MM.1S (cell line): ENCODE measurements at regions not wholly inside any gene's neighbourhood (a gene's known extent, or its start where the extent isn't known, plus 50 kb on each side); places are given as distances from the start of the nearest gene placed in this dataset.

Source experiments
- EZH2 ChIP-seq: fragments of 300-600 bp; sonication (generic); optimal IDR thresholded peaks from 2 replicates; pipeline ENCODE3; 2017; ENCODE audit warnings: low read depth, mild to moderate bottlenecking, antibody characterized with exemption, low read length, mixed read lengths
- TF ChIP-seq, protein P1 (sequence below): fragments of 300-600 bp; sonication (generic); IDR thresholded peaks from 2 replicates; pipeline ENCODE4 v1.5.1; 2016; ENCODE audit warnings: antibody characterized with exemption, low read length, mixed read lengths

DNA sequence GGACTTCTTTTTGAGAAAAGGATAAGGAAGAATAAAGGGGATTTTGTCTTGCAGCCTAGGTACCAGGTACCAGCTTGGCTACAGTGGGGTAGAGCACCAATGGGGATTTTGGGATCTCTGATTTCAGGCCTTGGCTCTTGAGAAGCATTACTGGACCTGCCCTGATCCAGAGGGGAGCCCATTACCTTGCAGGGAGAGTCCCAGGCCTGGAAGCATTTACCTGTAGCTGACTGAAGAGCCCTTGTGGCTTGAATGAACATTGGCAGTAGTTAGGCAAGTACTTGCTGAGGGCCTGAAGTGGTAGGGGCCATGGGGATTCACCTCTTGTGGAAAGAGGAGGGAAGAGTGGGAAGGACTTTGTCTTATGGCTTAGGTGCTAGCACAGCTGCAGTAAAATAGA, 308.2 kb upstream of the FBXO33 start:
- TF ChIP-seq, protein P1, sequence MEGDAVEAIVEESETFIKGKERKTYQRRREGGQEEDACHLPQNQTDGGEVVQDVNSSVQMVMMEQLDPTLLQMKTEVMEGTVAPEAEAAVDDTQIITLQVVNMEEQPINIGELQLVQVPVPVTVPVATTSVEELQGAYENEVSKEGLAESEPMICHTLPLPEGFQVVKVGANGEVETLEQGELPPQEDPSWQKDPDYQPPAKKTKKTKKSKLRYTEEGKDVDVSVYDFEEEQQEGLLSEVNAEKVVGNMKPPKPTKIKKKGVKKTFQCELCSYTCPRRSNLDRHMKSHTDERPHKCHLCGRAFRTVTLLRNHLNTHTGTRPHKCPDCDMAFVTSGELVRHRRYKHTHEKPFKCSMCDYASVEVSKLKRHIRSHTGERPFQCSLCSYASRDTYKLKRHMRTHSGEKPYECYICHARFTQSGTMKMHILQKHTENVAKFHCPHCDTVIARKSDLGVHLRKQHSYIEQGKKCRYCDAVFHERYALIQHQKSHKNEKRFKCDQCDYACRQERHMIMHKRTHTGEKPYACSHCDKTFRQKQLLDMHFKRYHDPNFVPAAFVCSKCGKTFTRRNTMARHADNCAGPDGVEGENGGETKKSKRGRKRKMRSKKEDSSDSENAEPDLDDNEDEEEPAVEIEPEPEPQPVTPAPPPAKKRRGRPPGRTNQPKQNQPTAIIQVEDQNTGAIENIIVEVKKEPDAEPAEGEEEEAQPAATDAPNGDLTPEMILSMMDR, result no peak
- TF ChIP-seq EZH2, result no peak
